Activated effector memory CD4-positive, alpha-beta T cell treated with anti-CD3 and anti-CD28 coated beads, Interleukin-2, amount 50 U/mL, for 16 hours (primary cell): ENCODE measurements at regions not wholly inside any gene's neighbourhood (a gene's known extent, or its start where the extent isn't known, plus 50 kb on each side); places are given as distances from the start of the nearest gene placed in this dataset.

ENCODE experiments used
- DNase-seq: peaks from one replicate; pipeline ENCODE4 v3.0.0-alpha.2; 2020

- peak; percentile 33 for DNase-seq
These were observed 180.6 kb downstream of the MACROH2A1 start for GRCh38 chr5:135218486-135218755.

DNA sequence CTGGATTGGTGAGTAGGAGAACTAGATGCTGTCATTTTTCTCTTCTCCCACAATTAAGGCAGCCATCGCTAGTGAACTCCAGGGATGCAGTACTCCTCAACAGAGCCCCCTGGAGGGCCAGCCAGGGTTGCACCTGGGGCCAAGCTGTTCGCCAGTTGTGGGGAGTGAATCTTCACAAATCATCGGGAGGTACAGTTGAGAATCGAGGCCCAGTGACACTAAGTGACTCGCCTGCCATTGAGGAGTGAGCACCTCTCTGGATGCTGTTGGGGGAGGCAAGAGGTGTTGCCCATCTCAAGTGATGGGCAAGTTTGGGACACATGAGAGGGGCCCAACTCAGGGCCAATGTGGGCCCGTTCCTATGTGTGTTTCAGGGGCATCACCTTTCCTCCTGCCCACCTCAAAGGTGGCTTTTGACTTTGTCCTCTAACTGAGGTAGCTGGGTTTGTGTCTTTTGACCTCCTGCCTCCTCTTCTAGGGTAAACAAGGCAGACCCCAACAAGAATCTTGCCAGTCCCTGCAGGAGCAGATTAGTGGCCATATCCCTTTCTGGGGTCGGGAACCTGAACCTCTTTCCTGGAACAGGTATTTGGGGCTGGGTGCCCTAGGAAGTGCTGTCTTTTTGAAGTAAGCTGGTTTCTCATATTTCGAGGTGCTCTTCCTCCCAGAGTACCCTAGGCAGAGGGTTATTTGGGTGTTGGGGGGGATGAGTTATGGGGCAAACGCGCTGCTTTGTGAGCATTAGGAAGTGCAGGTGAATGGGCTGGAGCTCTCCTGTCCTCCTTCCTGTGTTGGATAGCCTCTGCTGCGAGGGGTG is 181.2 kb downstream of the MACROH2A1 start:
- DNase-seq = peak; percentile 42

DNA sequence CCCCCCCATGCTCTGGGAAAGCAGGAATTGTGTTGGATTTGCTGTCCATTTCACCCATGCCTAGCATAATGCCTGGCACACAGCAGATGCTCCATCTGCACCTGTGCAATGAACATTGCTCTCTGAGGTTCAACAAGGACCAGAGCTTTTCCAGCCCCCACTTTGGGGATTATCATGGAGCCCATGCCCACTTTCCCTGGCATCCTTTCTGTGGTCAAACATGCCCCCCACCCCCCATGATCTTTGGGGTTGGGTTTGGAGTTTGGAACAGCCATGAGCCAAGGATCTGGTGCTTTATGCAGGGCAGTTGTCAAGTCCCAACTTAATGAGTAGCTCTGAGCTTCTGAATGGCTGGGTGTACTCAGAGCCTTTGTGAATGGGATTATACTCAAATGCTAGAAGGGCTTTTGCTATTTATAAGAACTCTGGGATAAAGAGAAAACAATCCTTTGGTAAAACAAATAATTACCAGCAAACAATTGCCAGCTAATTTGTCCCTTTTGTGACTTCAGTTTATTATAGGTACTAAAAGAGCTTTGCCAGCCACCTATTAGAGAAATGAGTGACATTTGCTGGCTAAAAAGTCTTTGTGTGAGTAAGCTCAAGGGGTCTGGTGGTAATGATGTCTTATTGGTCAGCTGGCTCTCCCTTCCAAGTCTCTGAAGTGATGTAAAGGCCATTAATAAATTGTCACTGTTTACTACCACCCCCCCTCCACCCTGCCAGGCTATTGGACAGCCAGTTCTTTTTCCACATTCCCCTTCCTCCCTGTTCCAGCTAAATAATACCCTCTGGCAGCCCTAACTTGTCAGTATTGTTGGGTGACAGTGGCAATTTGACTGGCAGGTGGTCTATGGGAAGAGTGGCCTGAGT is 182.3 kb downstream of the MACROH2A1 start:
- peak; percentile 37 for DNase-seq

DNA sequence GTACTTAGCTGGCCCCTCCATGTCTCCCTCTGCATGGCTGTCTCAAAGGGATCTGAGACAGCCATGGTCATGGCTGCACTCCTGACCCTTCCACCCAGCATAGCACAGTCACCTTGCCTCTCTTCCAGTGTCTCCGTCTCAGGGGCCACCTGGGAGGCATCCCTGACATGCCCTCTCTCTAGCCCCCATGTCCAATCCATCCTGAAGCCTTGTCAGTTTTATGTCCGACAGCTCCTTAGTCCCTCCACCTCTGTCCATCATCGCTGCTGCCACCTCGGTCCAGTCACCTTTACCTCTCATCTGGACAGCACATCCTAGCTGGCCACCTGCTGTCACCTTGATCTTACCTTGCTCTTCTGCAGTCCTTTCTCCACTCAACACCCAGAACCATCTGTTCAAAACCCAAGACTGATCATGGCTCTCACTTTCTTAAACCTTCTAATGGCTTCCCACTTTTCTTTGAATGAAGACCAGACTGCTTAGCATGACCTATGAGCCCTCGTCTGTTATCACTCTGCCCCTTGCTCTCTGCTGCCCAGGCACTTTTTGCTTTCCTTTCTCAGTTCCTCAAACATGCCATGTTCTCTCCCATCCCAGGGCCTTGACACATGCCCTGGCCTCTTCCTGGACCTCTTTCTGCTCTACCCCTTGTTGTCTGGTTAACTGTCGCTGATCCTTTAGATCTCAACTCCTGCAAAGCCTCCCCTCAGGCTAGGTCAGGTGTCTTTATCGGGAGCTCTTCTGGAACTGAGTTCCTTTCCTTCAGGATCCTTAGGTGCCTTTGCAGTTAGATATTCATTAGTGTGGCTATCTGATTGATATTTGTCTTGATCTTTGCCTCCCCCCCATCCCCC is 181.8 kb upstream of the PITX1 start:
- DNase-seq = peak; percentile 12

DNA sequence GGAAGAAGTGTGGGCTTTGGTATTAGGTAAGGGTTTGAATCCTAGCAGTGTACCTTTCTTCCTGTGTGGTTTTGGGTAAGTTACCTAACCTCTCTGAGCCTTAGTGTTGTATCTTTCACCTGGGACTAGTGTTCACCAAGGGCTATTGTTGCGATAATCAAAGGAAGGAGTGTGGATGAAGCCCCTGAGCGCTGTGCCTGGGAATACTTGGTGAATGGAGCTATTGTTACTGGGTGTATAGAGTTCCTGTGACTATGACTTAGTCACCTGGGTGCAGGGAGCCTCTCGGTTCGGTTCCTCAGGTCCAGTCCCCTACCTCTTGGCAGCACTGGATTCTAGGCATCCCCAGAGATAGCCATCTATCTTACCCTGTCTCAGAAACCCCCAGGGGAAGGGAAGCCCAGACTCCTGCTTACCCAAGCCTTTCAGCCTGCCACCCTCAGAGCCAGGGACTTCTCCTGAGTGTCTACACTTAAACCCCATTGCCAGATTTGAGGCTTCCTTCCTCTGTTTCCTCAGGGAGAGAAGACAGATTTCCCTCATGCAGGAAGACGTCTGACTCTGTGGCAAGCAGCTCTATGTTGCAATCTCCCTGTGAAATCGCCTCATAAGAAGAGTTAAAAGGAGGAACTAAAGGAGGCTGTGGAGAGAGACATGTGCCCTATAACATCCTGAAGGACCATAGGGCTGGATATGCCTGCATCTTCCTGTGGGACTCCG is 181.0 kb upstream of the PITX1 start:
- peak; percentile 5 for DNase-seq

DNA sequence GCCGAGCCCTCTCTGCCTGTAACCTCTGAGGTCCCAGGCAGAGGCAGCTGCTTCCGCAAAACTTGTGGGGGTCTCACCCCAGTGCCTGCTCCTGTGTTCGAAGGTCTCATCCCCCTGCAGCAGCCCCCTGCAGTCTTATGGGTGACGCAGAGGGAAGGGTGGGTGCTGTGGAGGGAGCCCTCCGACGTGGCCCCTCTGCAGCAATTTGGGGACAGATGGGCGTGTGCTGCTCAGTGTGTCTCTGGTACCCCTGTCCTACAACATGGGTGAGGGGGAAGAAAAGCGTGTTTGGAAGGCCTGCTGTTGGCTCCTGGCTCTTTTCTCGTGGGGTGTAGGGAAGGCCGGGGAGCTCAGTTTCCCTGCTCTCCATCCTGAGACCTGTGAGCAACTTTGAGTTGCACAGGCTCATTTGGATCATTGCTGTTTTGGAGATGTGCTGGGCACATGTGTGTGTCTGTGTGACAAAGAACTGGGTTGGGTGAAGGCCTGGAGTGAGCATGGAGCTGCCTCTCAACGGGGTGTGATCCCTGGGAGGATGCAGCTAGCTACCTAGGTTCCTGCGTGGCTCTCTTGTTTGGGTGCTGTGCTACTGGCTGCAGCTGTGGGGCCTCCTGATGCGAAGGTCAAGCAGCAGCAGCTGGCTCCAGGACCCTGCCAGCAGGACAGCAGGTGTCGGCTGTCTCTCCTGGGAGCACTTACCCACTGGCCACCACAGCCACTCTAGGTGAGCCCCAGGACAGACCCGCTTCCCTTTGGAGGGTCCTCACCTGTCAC is 179.6 kb upstream of the PITX1 start:
- peak; percentile 42 for DNase-seq

DNA sequence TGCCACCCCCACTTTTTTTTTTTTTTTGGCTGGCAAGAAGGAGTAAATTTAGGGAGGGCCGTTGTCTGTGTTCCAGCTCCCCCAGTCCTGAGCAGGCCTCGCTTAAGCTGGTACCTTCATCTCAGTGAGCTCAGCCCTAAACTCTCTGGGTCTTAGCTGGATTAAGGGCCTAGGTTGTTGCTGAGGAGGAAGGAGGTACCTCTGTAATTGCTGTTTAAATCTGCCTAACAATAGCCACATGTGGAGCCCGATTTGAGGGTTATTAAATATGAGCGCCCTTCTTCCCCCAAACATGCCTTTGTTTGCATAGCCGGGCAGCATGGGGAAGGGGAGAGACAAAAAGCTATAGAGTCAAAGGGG is 179.0 kb upstream of the PITX1 start:
- no peak for DNase-seq

DNA sequence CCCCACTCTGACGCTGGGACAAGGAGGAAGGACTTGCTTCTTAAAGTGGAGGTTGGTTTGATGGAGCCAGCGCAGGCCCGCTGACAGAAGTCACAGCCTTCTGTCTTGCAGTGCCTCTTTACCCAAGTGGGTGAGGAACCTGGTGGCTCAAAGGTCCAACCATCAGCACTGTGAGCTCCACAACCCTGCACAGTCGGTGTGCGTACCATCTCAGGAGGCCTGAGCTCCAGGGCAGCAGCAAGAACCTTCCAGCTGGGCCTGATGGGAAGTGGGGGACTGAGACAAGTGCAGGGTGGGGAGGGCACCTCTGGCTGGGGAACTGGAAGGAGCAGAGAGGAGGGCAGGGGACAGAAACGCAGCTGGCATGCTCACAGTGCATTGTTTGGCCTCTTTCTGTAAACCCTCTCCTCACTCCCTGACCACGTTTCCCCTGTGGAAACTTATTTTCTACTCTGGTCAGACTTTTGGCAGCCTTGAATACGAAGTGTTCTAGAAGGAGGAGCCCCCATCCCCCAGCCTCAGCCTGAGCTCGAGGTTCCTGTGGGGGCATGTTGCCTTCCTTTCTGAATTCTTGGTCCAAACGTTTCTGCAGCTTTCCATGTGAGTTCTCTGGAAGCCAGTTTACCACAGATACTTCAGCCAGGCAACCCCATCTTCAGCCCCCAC is 178.5 kb upstream of the PITX1 start:
- peak; percentile 38 for DNase-seq

DNA sequence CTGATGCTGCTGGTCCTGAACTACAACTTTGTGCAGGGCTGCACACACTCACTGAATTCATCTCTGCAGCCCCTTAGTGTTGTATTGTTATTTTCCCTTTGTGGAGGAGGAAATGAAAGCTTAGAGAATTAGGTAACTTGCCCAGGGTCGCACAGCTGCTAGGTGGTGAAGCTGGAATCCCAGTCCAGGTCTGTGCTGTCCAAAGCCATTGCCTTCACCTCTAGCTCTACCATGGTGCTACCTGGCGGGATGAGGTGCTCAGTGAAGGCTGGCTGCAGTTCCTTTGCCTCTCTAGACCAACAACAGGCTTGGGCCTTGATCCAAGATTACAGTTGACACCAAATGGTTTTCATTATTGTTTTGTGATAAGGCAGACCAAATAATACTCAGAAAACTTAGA is 177.8 kb upstream of the PITX1 start:
- DNase-seq = no peak

DNA sequence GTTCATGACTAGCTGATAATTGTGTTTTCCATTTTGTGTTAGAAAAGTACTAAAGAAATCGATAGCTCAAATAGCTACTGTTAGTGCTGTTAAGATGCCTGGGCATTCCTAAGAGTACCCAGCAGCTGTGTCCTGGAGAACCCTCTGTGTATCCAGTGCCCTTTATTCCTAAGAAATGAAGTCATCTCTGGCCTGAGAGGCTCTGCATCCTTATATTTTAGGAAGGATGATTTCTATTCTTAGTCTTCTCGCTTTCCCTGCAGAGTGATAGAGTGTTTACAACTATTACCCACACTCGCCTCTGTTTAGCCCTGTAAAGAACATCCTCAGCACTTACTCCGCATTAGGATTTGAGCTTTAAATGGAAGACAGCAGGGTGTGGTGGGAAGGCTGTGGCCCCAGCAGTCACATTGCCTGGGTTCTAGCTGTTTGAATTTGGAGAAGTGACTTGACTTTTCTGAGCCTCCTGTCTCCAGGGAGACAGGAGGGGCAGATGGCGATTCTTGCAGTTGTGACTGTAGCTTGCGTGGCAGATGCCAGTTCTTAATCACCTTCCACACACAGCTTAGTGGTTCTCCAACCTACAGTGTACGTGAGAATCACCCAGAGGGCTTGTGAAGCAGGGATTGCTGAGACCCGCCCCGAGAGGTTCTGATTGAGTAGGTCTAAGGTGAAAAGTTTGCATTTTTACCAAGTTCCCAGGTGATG is 177.2 kb upstream of the PITX1 start:
- peak; percentile 6 for DNase-seq

- DNase-seq = peak; percentile 45
These were observed 176.4 kb upstream of the PITX1 start for GRCh38 chr5:135210286-135211055.

GRCh38 chr5:135208903-135209721 is 175.1 kb upstream of the PITX1 start:
- peak; percentile 44 for DNase-seq

DNA sequence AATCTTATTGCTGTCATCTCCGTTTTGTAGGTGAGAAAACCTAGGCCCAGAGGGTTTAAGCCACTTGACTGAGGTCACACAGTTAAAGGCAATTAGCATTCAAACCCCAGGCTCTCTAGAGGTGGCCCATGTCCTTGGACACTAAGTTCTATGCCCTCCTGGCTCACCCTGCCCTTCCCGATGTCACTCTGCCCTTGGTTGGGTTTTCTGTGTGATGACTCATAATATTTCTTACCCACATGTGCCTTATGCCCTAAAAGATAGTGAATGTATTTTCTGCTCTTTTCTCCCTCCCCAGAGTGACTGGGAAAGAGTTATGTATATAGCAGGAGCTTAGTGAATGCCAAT is 174.5 kb upstream of the PITX1 start:
- DNase-seq = peak; percentile 21

- peak; percentile 27 for DNase-seq
These were observed 173.8 kb upstream of the PITX1 start for GRCh38 chr5:135207866-135208265.

GRCh38 chr5:135206862-135207261 is 172.8 kb upstream of the PITX1 start:
- no peak for DNase-seq

DNA sequence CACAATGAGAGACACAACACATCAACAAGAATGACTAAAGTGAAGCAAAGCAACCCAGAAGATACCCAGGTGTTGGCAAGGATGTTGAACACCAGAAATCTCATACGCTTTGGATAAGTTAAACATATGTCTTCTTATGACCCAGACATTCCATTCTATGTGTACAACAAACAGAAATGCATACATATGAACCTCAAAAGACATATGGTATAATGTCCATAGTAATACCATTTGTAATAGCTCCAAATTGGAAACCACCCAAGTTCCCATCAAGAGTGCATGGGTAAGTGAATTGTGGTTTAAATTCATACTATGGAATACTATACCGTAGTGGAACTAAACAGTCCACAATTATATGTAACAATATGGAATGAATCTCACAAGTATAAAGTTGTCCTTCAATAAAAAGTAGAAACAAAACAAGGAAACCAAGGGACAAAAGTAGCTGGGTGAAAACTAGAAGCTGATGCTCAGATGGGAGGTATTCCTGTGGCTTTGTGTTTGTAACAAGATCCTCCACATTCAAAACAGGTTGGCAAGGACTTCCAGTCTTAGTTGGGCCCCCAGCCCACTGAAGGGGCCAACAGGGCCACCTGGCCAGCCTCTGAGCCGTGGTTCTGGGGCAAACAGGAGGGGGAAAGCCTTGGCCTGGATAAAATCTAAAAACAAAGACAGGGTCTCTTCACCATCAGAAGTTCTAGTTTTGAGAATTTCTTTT is 171.8 kb upstream of the PITX1 start:
- DNase-seq = no peak

- DNase-seq = no peak
These were observed 170.1 kb upstream of the PITX1 start for GRCh38 chr5:135204151-135204600.

- DNase-seq = no peak
These were observed 169.6 kb upstream of the PITX1 start for GRCh38 chr5:135203593-135204036.
